Activated T-helper 1 cell treated with Interleukin-2 at 50 U/mL for 16 hours (primary cell): ENCODE measurements at regions not wholly inside any gene's neighbourhood (a gene's known extent, or its start where the extent isn't known, plus 50 kb on each side); places are given as distances from the start of the nearest gene placed in this dataset.
"Not testable (repeated sequence)": the region's sequence is repeated elsewhere in the genome, so short reads cannot be mapped to it uniquely, and the experiment has no call there.

Source experiments
- DNase-seq: peaks from one replicate; pipeline ENCODE4 v3.0.0-alpha.2; 2020; ENCODE audit warnings: low read depth

DNA sequence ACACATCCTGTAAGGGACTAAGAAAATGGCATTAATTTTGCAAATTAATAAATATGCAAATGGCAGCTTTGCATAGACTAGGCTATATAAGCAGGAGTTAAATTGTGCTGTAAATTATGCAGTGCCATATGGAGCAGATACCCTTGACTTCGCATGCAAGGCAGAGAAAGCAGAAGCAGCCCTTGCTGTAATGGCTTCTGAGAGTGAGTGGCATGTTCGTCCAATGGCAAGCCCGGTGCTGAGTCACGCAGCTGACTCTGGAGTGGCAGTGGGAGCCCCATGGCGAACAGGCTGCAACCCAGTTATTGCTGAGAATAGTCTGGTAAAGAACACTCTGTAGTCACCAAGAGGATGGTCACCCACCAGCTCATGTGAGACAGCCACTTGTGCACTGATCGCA lies 1186.5 kb downstream of the TYW1 start:
- DNase-seq = no peak

DNA sequence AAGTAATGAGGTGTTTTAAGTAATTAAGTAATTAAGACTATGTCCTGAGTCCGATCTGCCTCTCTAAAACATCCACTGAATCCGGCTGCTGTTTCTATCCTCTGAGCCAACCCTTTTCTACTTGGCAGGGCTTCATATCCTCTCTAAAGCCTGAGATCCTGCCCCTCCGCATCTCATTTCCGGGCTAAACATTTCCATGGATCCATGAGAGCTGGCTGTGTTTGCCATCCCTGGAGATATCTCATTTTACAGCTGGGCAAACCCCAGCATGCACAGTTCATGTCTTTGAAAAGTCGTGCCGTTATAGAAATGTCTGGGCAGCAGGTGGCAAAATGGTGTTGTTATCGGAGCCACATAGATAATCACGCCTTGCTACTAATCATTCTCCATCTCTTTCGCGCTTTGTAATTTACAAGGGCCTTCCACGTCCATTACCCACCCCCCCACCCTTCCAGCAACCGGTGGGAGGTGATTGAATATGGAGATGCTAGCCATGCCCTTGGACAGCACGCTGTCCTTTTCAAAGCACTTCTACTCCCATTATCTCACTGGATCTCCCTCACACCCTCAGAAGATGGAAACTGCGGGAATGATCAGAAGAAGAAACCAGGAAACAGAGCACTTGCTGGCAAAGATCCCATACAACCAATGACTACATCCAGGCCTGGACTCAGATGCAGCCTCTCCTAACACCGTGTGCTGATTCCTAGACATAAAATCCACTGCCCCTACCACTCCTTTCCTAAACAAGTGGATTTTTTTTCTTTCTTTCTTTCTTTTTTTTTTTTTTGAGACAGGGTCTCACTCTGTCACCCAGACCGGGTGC lies 1189.2 kb downstream of the TYW1 start:
- no peak for DNase-seq

DNA sequence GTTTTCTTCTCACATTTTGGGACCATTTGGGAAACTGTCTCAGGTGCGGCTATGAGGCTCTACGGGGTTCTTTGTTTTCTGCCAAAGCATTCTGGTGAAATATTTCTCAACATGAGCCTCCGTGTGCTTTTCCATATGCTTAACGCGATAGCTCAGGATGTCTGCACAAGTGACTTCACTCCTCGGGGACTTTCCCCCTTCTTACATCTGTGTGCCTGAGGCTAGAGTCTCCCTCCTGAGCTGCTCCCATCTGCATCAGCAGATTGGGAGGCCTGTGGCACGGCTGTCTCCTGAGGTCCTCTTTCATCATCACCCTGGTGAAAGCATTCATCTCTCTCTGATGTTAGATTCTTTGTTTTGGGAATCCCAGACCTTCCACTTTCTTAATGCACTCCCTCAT lies 1190.9 kb downstream of the TYW1 start:
- no peak for DNase-seq

DNA sequence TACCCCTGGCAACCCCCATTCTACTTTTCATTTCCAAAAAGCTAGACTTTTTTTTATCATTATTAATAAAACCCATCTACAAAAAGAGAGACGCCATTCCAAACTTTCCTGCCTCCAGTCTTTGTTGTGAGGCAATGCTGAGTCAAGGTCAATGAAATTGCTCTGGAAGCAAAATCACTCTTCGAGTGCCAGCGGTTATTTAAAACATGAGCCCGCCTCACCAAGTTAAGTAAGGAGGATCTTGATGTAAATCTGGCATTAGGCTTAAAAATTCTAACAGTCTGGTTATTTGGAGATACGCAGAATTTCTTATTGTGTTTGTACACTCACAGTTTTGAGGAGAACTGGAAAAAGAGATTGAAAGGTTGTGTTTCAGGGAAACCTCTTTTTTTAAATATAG lies 1196.3 kb downstream of the TYW1 start:
- DNase-seq = no peak

DNA sequence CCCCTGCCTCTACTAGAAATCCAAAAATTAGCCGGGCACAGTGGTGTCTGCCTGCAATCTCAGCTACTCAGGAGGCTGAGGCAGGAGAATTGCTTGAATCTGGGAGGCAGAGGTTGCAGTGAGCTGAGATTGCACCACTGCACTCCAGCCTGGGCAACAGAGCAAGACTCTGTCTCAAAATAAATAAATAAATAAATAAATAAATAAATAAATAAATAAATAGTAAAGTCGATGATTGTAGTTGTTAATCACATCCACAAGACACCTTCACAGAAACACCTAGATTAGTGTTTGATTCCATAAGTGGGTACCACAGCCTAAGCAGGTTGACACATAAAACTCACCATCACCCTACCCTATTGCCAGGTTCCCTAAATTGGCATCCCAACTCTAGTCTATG lies 1199.0 kb downstream of the TYW1 start:
- DNase-seq = not testable (repeated sequence)

DNA sequence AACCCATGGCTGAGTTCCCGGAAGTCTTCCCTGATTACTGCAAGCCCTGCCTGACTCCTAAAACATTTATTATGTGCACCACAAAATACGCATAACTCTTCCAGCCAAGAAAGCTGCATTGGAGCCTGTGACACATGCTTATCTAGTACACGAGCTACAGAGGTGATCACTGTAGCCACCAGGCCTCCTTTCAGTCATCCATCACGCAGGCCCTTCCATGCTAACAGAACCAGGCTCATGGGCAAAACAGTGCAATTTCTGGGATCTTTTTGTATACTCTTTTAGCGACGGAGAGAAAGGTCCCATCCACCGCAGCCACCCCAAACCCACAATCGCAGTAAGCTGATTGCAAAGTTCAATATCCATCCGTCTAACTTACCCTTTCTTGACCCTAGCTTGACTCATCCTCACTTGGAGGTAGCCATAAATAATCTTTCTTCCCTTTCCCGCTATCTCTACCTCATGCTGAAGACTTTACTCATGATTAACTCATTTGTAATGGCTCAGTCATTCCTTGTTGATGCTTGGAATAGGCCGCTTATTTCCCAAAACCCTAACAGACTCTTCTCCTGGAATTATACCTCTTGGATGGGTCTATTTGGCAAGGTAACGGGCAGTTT lies 1203.5 kb downstream of the TYW1 start:
- DNase-seq = no peak

DNA sequence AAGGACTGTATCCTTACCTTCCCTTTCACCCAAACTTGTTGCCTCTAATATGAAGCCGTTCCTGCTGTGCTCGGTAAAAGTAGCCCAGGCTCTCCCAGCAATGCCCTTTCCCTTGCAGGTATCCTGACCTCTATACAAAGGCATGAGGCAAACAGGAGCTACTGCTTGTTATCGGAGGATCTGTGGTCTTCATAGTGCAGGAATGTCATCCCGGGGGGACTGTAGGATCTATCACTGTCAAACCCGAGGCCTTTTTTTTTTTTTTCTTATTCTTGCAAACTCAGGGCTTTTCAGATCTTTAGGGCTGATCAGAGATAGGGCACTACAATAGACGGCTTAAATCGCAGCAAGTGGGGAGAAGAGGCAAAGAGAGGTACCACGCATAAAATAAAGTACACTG lies 1206.6 kb downstream of the TYW1 start:
- no peak for DNase-seq

DNA sequence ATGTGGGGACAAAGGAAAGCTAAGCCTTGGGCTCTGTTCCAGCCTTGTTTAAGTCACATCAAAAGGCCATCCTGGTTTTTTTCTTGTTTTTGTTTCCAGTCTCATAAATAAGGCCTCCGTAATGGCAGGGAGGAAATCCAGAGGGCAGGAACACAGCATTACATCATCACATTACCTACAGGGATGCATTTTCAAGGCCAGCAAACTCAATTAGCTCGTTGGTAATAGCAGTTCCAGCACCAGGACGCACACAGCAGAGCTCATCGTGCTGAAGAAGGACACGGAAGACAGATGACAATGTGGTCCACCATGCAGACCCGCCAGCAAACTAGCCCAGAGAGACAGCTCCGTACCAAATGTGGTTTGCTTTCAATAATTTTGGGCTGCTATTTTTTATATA lies 1209.2 kb downstream of the TYW1 start:
- no peak for DNase-seq

DNA sequence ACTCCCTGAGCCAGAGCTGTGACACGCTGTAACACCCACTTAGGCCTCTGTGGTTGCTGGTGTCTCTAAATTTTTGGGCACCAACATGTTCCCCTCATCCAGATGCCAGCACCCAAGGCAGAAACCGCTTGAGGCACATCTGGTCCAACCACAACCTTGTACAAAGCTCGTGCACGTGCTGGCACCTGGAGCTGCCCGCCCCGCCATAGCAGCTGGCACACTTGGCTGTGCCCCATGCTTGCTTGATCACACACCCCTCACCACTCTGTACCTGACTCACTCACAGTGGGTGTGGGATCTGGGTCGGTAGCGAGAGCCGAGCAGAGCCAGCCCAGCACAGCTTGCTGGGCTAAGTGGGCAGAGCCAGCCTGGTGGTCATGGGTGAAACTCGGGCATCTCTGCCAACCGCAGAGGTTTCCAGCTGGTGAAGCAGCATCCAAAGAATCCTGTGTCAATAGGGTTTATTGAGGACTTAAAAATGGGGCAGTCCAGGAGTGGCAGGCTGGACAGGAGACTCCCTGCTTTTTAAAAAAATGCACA lies 1210.4 kb downstream of the TYW1 start:
- no peak for DNase-seq

DNA sequence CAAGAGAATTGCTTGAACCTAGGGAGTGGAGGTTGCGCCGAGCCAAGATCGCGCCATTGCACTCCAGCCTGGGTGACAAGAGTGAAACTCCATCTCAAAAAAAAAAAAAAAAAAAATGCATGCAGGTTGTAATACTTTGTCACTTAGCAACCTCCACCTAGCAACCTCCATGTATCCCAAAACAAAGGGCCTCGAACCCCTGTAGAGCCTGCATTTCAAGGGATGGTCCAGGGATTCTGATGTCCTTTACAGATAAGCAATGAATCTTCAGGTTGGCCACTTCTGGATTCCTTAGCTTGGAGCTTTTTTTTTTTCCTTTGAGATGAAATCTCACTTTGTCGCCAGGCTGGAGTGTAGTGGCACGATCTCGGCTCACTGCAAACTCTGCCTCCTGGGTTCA lies 1211.0 kb downstream of the TYW1 start:
- no peak for DNase-seq

DNA sequence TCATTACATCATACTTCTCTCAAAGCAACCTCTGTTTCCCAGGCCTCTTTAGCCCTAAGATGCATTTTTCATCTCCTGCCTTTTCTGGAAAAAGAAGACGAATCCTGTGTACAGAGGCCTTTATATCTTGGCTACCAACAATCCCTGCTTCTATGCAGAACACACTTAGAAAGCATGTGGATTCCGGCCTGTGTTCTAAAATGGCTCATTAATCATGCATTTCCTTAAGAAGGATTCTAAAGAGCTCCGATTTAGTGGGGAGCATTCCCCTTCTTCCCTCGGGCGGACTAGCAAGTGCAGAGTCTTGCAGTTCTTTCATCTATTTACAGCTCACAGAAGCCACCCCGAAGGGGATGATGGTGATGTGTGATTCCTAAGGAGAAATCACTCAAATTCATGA lies 1212.9 kb downstream of the TYW1 start:
- DNase-seq = no peak

DNA sequence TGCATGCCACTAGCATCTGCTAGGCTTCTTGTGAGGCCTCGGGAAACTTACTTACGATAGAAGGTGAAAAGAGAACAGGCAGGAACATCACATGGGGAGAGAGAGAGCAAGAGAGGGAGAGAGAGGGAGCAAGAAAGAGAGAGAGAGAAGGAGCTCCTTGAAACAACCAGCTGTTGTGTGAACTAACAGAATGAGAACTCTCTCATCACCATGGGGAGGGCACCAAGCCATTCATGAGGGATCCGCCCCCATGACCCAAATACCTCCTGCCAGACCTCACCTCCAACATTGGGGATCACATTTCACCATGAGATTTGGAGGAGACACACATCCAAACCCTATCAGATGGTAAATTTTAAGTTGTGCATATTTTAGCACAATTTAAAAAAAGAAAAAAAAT lies 1217.2 kb downstream of the TYW1 start:
- DNase-seq = no peak

DNA sequence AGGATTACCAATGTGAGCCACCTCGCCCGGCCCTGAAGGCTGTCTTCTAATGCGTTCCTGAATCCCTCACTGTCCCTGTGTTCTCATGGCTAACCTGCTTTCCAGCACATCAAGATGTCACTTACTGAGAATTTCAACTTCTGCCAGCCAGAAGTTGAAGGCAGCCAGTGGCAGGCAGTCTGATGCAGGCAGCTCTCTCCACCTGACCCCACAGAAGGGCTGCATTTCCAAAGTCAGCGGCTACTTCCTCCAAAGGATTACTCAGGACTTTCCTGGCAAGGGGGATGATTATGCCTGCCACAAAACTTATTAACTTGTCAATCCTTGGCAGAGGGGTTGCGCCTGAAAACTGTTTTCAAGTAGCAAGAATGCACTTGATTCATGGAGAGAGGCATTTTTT lies 1219.4 kb downstream of the TYW1 start:
- DNase-seq = no peak

DNA sequence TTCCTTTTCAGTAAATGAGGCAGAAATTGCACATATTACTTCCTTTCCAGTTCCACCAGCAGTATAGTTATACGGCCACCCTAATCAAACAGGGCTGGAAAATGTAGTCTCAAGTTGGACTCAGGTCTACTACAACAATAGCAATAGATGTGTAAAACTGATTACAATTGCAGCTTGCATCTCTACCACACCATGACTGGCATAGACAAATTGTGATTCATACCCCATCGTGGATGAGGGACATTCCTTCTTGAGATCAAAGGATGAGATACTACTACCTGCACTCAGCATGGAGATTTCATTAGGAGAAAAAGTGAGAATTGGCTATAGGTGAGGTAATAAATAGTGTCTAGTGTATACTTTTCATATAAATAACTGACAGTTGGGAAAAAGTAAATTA lies 1220.8 kb downstream of the TYW1 start:
- DNase-seq = no peak

DNA sequence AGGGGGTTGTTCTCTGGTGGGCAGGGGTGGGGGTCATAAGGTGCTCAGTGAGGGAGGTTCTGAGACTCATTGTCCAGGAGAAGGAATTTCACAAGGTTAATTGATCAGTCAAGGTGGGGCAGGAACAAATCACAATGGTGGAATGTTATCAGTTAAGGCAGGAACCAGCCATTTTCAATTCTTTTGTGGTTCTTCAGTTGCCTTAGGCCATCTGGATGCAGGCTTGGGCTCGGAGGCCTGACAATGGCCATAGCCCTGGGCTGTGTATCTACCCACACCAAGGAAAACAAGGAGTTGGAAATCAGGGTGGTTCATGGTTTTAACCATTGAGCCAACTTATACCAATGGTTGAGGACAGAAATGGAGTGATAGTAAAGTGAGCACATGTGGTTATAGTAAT lies 1221.8 kb downstream of the TYW1 start:
- DNase-seq = no peak

DNA sequence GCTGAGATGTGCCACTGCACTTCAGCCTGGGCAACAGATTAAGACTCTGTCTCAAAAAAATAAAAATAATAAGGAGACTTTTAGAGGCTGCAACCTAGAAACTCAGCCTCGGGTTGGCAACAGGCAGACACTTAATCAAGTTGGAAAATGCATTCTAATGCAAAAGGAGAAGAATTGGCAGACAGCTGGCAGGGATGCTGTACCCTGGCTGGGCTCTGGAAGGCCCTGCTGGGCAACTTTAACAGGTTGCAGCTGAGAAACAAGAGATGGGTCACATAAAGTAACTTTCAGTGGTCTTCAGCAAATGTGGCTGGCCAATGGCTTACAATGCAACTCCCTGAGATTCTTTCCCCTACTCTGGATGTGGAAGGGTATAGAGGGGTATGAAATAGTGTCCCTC lies 1225.7 kb downstream of the TYW1 start:
- DNase-seq = no peak

DNA sequence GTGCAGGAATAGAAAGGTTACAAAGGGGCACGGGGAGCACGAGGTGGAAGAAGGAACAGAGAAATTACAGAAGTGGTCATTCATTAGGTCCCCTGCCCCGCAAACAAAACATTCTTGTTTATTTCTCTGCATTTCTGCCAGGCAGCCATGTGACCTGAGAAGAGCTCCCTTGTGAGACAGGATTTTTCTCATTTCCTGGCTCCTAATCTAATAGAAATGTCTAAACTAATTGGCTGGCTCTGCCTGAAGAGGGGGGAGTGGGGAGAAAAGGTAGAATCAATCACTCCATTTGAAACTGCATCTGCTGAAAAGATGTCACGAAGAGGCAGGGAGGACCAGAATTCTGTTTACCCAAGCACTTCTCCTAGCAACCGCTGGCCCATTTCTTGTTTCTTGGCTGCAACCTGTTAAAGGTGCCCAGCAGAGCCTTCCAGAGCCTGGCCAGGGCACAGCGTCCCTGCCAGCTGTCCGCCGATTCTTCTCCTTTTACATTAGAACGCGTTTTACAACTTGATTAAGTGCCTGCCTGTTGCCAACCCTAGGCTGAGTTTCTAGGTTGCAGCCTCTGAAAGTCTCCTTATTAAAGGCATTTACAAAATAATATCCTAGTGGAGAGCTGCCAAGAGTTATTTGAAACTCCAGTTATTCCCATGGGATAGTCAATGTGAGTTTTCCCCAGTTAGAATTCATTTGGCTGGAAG lies 1227.6 kb downstream of the TYW1 start:
- DNase-seq = no peak

DNA sequence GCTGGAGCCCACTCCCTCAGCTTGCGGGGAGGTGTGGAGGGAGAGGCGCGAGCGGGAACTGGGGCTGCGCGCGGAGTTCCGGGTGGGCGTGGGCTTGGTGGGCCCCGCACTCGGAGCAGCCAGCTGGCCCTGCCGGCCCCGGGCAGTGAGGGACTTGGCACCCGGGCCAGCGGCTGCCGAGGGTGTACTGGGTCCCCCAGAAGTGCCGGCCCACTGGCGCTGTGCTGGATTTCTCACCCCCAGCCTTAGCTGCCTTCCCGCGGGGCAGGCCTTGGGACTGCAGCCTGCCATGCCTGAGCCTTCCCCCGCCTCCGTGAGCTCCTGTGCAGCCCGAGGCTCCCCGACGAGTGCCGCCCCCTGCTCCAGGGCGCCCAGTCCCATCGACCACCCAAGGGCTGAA lies 1234.4 kb downstream of the TYW1 start:
- DNase-seq = not testable (repeated sequence)

DNA sequence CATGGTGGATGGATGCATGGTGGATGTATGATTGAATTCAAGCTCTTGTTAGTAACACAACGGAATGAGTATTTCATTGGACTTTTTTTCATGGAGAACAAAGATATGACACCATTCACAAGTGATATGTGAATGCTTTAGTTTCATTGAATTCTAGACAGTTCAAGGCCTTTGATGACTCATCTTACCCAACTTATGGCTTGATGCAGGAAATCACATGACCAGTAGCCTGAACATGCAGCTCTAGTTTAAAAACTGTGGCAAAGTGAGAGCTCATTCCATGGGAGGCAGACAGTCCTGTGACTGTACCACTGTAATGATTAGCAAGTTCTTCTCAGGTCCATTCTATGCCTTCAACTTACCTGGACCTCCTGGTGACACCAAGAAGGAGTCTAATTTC lies 1239.3 kb downstream of the TYW1 start:
- no peak for DNase-seq

DNA sequence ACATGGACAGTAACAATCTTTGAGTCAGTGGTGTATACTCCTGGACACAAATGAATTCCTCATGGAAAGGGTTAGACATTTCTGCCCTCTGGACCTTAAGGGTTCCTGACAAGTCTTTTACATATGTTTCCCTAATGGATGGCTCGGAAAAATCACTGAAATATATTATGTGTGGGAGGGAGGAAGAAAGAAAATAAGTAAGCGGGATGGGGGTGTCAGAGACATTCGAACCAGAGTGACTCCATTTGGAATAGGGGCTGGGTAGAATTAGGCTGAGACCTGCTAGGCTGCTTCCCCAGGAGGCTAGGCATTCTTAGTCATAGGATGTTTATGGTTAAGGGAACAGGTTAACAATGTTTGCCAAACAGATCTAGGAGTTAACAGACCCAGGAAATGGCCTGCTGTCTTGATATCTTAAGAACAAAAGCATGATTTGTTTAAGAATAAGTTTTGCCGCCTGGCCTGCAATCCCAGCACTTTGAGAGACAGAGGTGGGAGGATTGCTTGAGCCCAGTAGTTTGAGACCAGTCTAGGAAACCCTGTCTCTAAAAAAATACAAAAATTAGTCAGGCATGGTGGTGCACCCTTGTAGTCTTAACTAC lies 1241.7 kb downstream of the TYW1 start:
- no peak for DNase-seq

DNA sequence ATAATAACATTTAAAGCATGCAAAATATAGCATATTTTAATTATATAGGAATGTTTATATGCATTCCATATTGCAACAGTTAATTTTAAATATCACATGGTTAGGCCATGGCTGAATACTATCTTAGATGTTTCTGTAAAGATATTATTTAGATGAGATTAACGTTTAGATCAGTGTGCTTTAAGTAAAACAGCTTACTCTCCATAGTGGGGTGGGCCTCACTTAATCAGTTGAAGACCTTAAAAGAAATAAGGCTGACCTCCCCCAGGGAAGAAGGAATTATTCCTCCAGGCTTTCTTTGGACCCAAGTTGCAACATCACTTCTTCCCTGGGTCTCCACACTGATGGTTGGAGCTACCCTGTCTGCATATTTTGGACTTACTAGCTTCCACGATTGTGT lies 1246.5 kb downstream of the TYW1 start:
- DNase-seq = no peak

DNA sequence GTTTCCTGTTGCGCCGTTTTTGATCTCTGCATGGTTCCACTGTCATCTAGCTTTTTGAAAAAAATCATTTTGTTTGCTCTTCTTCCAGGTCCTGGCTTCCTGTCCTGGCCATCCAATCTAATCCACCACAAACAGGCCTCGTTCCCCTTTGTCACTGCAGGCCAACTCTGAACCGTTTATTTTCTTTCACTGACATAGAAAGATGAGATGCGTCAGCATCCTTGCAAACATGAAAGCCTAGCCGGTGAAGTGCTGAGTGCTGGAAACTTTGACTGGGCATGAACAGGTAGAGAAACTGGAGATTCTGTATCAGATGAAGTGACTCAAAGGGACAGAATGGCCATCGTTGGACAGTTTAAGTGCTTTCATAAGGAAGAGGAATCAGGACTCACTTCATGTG lies 1247.8 kb downstream of the TYW1 start:
- no peak for DNase-seq

DNA sequence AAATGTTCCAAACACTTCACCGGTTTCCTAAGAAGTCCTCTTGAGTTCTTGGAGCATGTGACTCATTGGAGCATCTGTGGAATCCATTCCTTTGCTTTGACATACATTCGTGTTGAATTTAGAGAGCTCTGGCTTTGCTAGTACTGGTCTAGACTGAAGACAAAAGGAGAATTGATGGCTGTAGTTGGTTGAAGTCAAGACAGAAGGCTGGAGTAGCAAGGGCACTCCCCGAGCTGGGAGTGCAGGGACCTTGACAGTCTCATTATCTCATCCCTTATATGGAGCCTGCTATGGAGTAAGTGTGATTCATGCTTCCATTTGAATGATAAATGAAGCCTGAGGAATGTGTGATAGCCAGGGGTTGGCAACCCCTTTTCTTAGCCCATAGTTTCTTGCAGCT lies 1249.1 kb downstream of the TYW1 start:
- DNase-seq = no peak
